Hepatocyte (in vitro differentiated cells): ENCODE measurements at regions not wholly inside any gene's neighbourhood (a gene's known extent, or its start where the extent isn't known, plus 50 kb on each side); places are given as distances from the start of the nearest gene placed in this dataset.

Experiments
- DNase-seq: peaks from one replicate; pipeline ENCODE4 v3.0.0-alpha.2; 2016; ENCODE audit warnings: low spot score
- H2AFZ ChIP-seq: fragments of 200-600 bp; sonication (generic); 2 replicates; pipeline ENCODE4 v1.6.0; 2016; ENCODE audit warnings: antibody characterized with exemption, mild to moderate bottlenecking
- H3K27ac ChIP-seq: fragments of 200-600 bp; sonication (generic); 2 replicates; pipeline ENCODE4 v1.5.1; 2016; ENCODE audit warnings: mild to moderate bottlenecking
- H3K27me3 ChIP-seq: fragments of 200-600 bp; sonication (generic); 2 replicates; pipeline ENCODE4 v1.6.1; 2016
- H3K36me3 ChIP-seq: fragments of 200-600 bp; sonication (generic); replicated peaks from 2 replicates; pipeline ENCODE4 v1.5.1; 2016; ENCODE audit warnings: low read depth; ENCODE audit not compliant: insufficient read depth
- H3K4me1 ChIP-seq: fragments of 200-600 bp; sonication (generic); 2 replicates; pipeline ENCODE4 v1.5.1; 2016; ENCODE audit warnings: mild to moderate bottlenecking, moderate library complexity; ENCODE audit not compliant: insufficient read depth
- H3K4me2 ChIP-seq: fragments of 200-600 bp; sonication (generic); 2 replicates; pipeline ENCODE4 v1.6.0; 2016
- H3K4me3 ChIP-seq: fragments of 200-600 bp; sonication (generic); 2 replicates; pipeline ENCODE4 v1.5.1; 2016; ENCODE audit warnings: mild to moderate bottlenecking
- H3K79me2 ChIP-seq: fragments of 200-600 bp; sonication (generic); 2 replicates; pipeline ENCODE4 v1.6.0; 2017; ENCODE audit warnings: mild to moderate bottlenecking
- H3K9me2 ChIP-seq: fragments of 200-600 bp; sonication (generic); replicated peaks from 2 replicates; pipeline ENCODE4 v1.6.0; 2017; ENCODE audit warnings: mild to moderate bottlenecking; ENCODE audit not compliant: insufficient read depth
- H3K9me3 ChIP-seq: fragments of 200-600 bp; sonication (generic); 2 replicates; pipeline ENCODE4 v1.5.1; 2016; ENCODE audit warnings: low read depth, mild to moderate bottlenecking
- H4K20me1 ChIP-seq: fragments of 200-600 bp; sonication (generic); 2 replicates; pipeline ENCODE4 v1.6.0; 2016; ENCODE audit warnings: mild to moderate bottlenecking; ENCODE audit not compliant: insufficient read depth, poor library complexity, severe bottlenecking
- CTCF ChIP-seq: fragments of 200-600 bp; sonication (generic); IDR thresholded peaks from 2 replicates; pipeline ENCODE4 v1.5.1; 2016; ENCODE audit warnings: antibody characterized with exemption, mild to moderate bottlenecking; ENCODE audit not compliant: poor library complexity
- EZH2 ChIP-seq: fragments of 200-600 bp; sonication (generic); IDR thresholded peaks from 2 replicates; pipeline ENCODE4 v1.6.1; 2016; ENCODE audit warnings: antibody characterized with exemption, mild to moderate bottlenecking, borderline replicate concordance
- EZH2phosphoT487 ChIP-seq: fragments of 200-600 bp; sonication (generic); IDR thresholded peaks from one replicate; pipeline ENCODE4 v1.6.1; 2018; ENCODE audit warnings: antibody characterized with exemption, mild to moderate bottlenecking, low read depth, moderate library complexity; ENCODE audit not compliant: unreplicated experiment, severe bottlenecking
- WGBS: methylation state at CpG from one replicate; pipeline ENCODE4 v1.1.6; 2016; ENCODE audit warnings: low lambda C conversion rate; ENCODE audit errors: missing lambda C conversion rate; 5-methylcytosine and 5-hydroxymethylcytosine counted together

GRCh38 chr6:82686719-82687118 lies 323.1 kb downstream of the TPBG start:
- Histone ChIP-seq H2AFZ (no peak overlapping the region), H3K4me1 (no peaks in the 10 kb centered on the region), H3K4me3 (no peak overlapping the region), H3K9me2 (no peaks in the 10 kb centered on the region), H3K4me2 (no peak overlapping the region), H3K27me3 (no peaks in the 10 kb centered on the region), H3K27ac (no peak overlapping the region), H3K79me2 (no peaks in the 10 kb centered on the region), H4K20me1 (no peaks in the 10 kb centered on the region), H3K9me3 (no peaks in the 10 kb centered on the region), H3K36me3 (no peaks in the 10 kb centered on the region)
- WGBS = 68% methylated on average over 3 of the region's 3 CpGs
- no peak for DNase-seq
- no peak for TF ChIP-seq EZH2phosphoT487
- no peak for TF ChIP-seq CTCF
- TF ChIP-seq EZH2 = no peak

- Histone ChIP-seq H2AFZ (no peak overlapping the region), H3K4me2 (no peak overlapping the region), H3K27ac (no peak overlapping the region), H3K27me3 (no peaks in the 10 kb centered on the region), H3K4me3 (no peak overlapping the region), H3K79me2 (no peaks in the 10 kb centered on the region), H4K20me1 (no peaks in the 10 kb centered on the region), H3K4me1 (no peaks in the 10 kb centered on the region), H3K9me3 (no peaks in the 10 kb centered on the region), H3K9me2 (no peaks in the 10 kb centered on the region), H3K36me3 (no peaks in the 10 kb centered on the region)
- DNase-seq = no peak
- 90% methylated on average over 7 of the region's 7 CpGs for WGBS
- TF ChIP-seq EZH2 = no peak
- TF ChIP-seq CTCF = no peak
- TF ChIP-seq EZH2phosphoT487 = no peak
Observed at GRCh38 chr6:82687855-82688254, 324.2 kb downstream of the TPBG start.

GRCh38 chr6:82690283-82690682 lies 326.7 kb downstream of the TPBG start:
- H3K9me3 ChIP-seq = no peaks in the 10 kb centered on the region
- no peak overlapping the region for H3K4me2 ChIP-seq
- no peaks in the 10 kb centered on the region for H3K4me1 ChIP-seq
- no peak for DNase-seq
- WGBS = 89% methylated on average over 6 of the region's 6 CpGs
- H3K79me2 ChIP-seq = no peaks in the 10 kb centered on the region
- no peak overlapping the region for H2AFZ ChIP-seq
- H3K4me3 ChIP-seq = no peak overlapping the region
- H3K27ac ChIP-seq = no peak overlapping the region
- H3K27me3 ChIP-seq = no peaks in the 10 kb centered on the region
- H4K20me1 ChIP-seq = no peaks in the 10 kb centered on the region
- TF ChIP-seq EZH2 = no peak
- TF ChIP-seq EZH2phosphoT487 = no peak
- TF ChIP-seq CTCF = no peak
- no peaks in the 10 kb centered on the region for H3K36me3 ChIP-seq
- H3K9me2 ChIP-seq = no peaks in the 10 kb centered on the region

GRCh38 chr6:82691997-82692396 lies 328.4 kb downstream of the TPBG start:
- no peaks in the 10 kb centered on the region for H3K4me1 ChIP-seq
- no peak for DNase-seq
- no peaks in the 10 kb centered on the region for H3K9me2 ChIP-seq
- no peaks in the 10 kb centered on the region for H3K79me2 ChIP-seq
- no peak overlapping the region for H3K4me2 ChIP-seq
- no peak for TF ChIP-seq CTCF
- no peak for TF ChIP-seq EZH2phosphoT487
- TF ChIP-seq EZH2 = no peak
- no peaks in the 10 kb centered on the region for H3K27me3 ChIP-seq
- H3K36me3 ChIP-seq = no peaks in the 10 kb centered on the region
- H2AFZ ChIP-seq = no peak overlapping the region
- H4K20me1 ChIP-seq = no peaks in the 10 kb centered on the region
- no peak overlapping the region for H3K4me3 ChIP-seq
- no peak overlapping the region for H3K27ac ChIP-seq
- no peaks in the 10 kb centered on the region for H3K9me3 ChIP-seq
